Ishikawa (cell line): ENCODE measurements at regions not wholly inside any gene's neighbourhood (a gene's known extent, or its start where the extent isn't known, plus 50 kb on each side); places are given as distances from the start of the nearest gene placed in this dataset.

ENCODE experiments used
- CEBPB ChIP-seq: IDR thresholded peaks from 2 replicates; pipeline ENCODE4 v1.6.1; 2012
- CREB1 ChIP-seq: IDR thresholded peaks from 2 replicates; pipeline ENCODE4 v1.6.1; 2012; ENCODE audit warnings: low read depth
- EGR1 ChIP-seq: IDR thresholded peaks from 2 replicates; pipeline ENCODE4 v1.6.1; 2012
- EP300 ChIP-seq: IDR thresholded peaks from 2 replicates; pipeline ENCODE4 v1.6.1; 2012; ENCODE audit warnings: borderline replicate concordance
- FOXM1 ChIP-seq: IDR thresholded peaks from 2 replicates; pipeline ENCODE4 v1.6.1; 2012; ENCODE audit warnings: low read depth, borderline replicate concordance
- MAX ChIP-seq: IDR thresholded peaks from 2 replicates; pipeline ENCODE4 v1.6.1; 2012
- NFIC ChIP-seq: IDR thresholded peaks from 2 replicates; pipeline ENCODE4 v1.6.1; 2012
- RAD21 ChIP-seq: IDR thresholded peaks from 2 replicates; pipeline ENCODE4 v1.6.1; 2012; ENCODE audit warnings: low read depth
- TAF1 ChIP-seq: IDR thresholded peaks from 2 replicates; pipeline ENCODE4 v1.6.1; 2012; ENCODE audit warnings: low read depth, mild to moderate bottlenecking
- TCF12 ChIP-seq: IDR thresholded peaks from 2 replicates; pipeline ENCODE4 v1.6.1; 2012; ENCODE audit warnings: low read depth
- TEAD4 ChIP-seq: IDR thresholded peaks from 2 replicates; pipeline ENCODE4 v1.6.1; 2012
- YY1 ChIP-seq: IDR thresholded peaks from 2 replicates; pipeline ENCODE4 v1.6.1; 2012; ENCODE audit warnings: low read depth
- ZBTB7A ChIP-seq: IDR thresholded peaks from 2 replicates; pipeline ENCODE4 v1.6.1; 2012; ENCODE audit warnings: low read depth
- TF ChIP-seq, protein P1 (sequence below): IDR thresholded peaks from 2 replicates; pipeline ENCODE4 v1.6.1; 2012; ENCODE audit warnings: low read depth, mild to moderate bottlenecking
- TF ChIP-seq, protein P2 (sequence below): IDR thresholded peaks from 2 replicates; pipeline ENCODE4 v1.6.1; 2012

GRCh38 chr19:5205937-5206750, 134.5 kb downstream of the PTPRS start:
- TF ChIP-seq TAF1 (no peak), ZBTB7A (no peak), TEAD4 (no peak), MAX (no peak), RAD21 (no peak), CREB1 (no peak), CEBPB (no peak), EGR1 (no peak), FOXM1 (no peak), TCF12 (no peak), NFIC (no peak), EP300 (no peak), YY1 (no peak)
- TF ChIP-seq, protein P1, sequence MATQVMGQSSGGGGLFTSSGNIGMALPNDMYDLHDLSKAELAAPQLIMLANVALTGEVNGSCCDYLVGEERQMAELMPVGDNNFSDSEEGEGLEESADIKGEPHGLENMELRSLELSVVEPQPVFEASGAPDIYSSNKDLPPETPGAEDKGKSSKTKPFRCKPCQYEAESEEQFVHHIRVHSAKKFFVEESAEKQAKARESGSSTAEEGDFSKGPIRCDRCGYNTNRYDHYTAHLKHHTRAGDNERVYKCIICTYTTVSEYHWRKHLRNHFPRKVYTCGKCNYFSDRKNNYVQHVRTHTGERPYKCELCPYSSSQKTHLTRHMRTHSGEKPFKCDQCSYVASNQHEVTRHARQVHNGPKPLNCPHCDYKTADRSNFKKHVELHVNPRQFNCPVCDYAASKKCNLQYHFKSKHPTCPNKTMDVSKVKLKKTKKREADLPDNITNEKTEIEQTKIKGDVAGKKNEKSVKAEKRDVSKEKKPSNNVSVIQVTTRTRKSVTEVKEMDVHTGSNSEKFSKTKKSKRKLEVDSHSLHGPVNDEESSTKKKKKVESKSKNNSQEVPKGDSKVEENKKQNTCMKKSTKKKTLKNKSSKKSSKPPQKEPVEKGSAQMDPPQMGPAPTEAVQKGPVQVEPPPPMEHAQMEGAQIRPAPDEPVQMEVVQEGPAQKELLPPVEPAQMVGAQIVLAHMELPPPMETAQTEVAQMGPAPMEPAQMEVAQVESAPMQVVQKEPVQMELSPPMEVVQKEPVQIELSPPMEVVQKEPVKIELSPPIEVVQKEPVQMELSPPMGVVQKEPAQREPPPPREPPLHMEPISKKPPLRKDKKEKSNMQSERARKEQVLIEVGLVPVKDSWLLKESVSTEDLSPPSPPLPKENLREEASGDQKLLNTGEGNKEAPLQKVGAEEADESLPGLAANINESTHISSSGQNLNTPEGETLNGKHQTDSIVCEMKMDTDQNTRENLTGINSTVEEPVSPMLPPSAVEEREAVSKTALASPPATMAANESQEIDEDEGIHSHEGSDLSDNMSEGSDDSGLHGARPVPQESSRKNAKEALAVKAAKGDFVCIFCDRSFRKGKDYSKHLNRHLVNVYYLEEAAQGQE, result no peak
- TF ChIP-seq, protein P2, sequence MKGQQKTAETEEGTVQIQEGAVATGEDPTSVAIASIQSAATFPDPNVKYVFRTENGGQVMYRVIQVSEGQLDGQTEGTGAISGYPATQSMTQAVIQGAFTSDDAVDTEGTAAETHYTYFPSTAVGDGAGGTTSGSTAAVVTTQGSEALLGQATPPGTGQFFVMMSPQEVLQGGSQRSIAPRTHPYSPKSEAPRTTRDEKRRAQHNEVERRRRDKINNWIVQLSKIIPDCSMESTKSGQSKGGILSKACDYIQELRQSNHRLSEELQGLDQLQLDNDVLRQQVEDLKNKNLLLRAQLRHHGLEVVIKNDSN, result no peak

DNA sequence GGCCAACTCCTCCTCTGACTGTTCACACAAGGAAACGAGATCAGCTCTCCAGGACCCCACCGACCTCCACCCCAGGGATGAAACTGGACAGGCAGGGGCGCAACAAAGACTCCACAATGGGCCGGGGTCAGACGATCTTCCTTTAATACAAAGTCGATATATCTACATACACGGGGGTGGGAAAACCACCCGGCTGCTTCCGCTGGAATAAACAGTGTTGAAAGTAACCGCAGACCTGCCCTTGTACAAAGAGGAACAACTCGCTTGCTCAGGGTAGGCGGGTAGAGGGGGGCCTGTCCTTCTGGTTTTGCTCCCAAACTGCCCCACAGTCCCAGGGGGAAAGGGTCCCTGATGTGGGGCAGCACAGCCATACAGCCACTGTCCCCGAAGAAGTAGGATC, 135.2 kb downstream of the PTPRS start:
- TF ChIP-seq, protein P1, result no peak
- no peak for TF ChIP-seq FOXM1
- TF ChIP-seq ZBTB7A, result no peak
- no peak for TF ChIP-seq EP300
- no peak for TF ChIP-seq NFIC
- TF ChIP-seq, protein P2, result no peak
- no peak for TF ChIP-seq RAD21
- TF ChIP-seq TAF1, result no peak
- TF ChIP-seq TCF12, result no peak
- TF ChIP-seq EGR1, result no peak
- TF ChIP-seq TEAD4, result no peak
- no peak for TF ChIP-seq CEBPB
- no peak for TF ChIP-seq YY1
- no peak for TF ChIP-seq MAX
- no peak for TF ChIP-seq CREB1

GRCh38 chr19:5204212-5204611, 136.4 kb downstream of the PTPRS start:
- TF ChIP-seq RAD21, result no peak
- TF ChIP-seq TCF12, result no peak
- no peak for TF ChIP-seq EP300
- TF ChIP-seq MAX, result no peak
- no peak for TF ChIP-seq TAF1
- no peak for TF ChIP-seq YY1
- TF ChIP-seq, protein P1, result no peak
- no peak for TF ChIP-seq FOXM1
